ENCODE measurements at regions not wholly inside any gene's neighbourhood (a gene's known extent, or its start where the extent isn't known, plus 50 kb on each side); places are given as distances from the start of the nearest gene placed in this dataset.

DNA sequence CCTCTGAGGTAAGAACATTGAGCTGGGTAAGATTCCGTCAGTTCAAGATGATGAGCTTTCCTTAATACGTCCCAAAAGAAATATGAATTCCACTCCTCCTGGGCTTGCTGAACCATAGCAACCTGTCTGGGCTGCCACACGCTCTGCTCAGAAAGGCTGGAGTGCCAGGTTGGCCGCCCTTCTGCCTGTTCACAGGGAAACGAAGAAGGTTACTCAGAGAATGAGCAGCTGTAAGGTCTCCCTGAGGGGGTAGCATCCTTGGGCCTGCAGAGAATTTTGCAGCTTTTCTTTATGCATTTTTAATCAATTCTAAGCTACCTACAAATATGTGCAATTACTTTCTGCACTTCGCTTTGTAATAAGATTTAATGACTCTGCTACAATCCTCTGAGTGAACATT, 130.7 kb upstream of the BACE2 start:
- TF ChIP-seq, protein P1, sequence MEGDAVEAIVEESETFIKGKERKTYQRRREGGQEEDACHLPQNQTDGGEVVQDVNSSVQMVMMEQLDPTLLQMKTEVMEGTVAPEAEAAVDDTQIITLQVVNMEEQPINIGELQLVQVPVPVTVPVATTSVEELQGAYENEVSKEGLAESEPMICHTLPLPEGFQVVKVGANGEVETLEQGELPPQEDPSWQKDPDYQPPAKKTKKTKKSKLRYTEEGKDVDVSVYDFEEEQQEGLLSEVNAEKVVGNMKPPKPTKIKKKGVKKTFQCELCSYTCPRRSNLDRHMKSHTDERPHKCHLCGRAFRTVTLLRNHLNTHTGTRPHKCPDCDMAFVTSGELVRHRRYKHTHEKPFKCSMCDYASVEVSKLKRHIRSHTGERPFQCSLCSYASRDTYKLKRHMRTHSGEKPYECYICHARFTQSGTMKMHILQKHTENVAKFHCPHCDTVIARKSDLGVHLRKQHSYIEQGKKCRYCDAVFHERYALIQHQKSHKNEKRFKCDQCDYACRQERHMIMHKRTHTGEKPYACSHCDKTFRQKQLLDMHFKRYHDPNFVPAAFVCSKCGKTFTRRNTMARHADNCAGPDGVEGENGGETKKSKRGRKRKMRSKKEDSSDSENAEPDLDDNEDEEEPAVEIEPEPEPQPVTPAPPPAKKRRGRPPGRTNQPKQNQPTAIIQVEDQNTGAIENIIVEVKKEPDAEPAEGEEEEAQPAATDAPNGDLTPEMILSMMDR (conservative IDR thresholded peaks at IDR 0.05; ENCODE audit: low read depth, low read length) = no peak
- TF ChIP-seq POLR2A (IDR thresholded peaks at IDR 0.05; ENCODE audit: low read depth, low read length) = no peak
- no peak for TF ChIP-seq MXI1 (IDR thresholded peaks at IDR 0.05; ENCODE audit: borderline replicate concordance, low read depth, low read length)
- TF ChIP-seq RAD21 (IDR thresholded peaks at IDR 0.05; ENCODE audit: low read length) = no peak
- no peak for TF ChIP-seq BHLHE40 (IDR thresholded peaks at IDR 0.05; ENCODE audit: low read depth, low read length)
- TF ChIP-seq CEBPB (IDR thresholded peaks at IDR 0.05; ENCODE audit: low read depth, low read length) = no peak
- TF ChIP-seq SMC3 (IDR thresholded peaks at IDR 0.05; ENCODE audit: low read depth, low read length) = no peak
- TF ChIP-seq RFX5 (IDR thresholded peaks at IDR 0.05; ENCODE audit: low read depth, low read length) = no peak
- TF ChIP-seq, protein P2, sequence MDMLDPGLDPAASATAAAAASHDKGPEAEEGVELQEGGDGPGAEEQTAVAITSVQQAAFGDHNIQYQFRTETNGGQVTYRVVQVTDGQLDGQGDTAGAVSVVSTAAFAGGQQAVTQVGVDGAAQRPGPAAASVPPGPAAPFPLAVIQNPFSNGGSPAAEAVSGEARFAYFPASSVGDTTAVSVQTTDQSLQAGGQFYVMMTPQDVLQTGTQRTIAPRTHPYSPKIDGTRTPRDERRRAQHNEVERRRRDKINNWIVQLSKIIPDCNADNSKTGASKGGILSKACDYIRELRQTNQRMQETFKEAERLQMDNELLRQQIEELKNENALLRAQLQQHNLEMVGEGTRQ (IDR thresholded peaks at IDR 0.05; ENCODE audit: low read depth, low read length) = no peak
- TF ChIP-seq MAFK (IDR thresholded peaks at IDR 0.05; ENCODE audit: low read depth, low read length) = no peak
- TF ChIP-seq MAZ (IDR thresholded peaks at IDR 0.05; ENCODE audit: borderline replicate concordance, low read depth, low read length) = no peak
- no peak for TF ChIP-seq RCOR1 (IDR thresholded peaks at IDR 0.05; ENCODE audit: insufficient replicate concordance, low read length)
- no peak for TF ChIP-seq NFE2L2 (IDR thresholded peaks at IDR 0.05; ENCODE audit: low read depth, low read length)
- TF ChIP-seq FOS (IDR thresholded peaks at IDR 0.05; ENCODE audit: low read depth, low read length) = no peak
